H1 (cell line): ENCODE measurements at regions not wholly inside any gene's neighbourhood (a gene's known extent, or its start where the extent isn't known, plus 50 kb on each side); places are given as distances from the start of the nearest gene placed in this dataset.

Experiments
- BRCA1 ChIP-seq: IDR thresholded peaks from 2 replicates; pipeline ENCODE4 v1.6.1; 2012; ENCODE audit warnings: low read depth, low read length, improper control_type of control experiment
- SIRT6 ChIP-seq: IDR thresholded peaks from one replicate; pipeline ENCODE4 v1.7.1; 2012; ENCODE audit warnings: low read length, inconsistent platforms
- USF2 ChIP-seq: IDR thresholded peaks from 2 replicates; pipeline ENCODE4 v1.6.1; 2011; ENCODE audit warnings: low read length, improper control_type of control experiment

DNA sequence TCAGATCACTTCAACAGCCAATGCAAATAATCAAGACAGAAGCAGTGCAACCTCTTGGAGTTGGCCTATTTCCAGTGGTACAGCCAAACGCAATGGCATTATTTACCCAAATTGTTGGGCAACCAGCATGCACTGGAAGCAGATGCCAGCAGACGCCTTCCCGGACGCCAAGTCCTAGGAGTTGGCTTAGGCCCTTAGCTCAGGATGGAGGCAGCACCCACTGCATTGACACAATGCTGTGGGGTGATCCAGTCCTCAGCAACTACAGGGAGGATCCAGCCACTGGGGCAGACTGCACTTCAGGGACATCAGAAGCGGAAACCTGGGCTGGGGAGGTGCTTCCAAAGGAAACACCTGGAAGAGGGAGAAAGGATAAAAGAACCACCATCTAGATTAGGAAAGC is 290.4 kb downstream of the FAM43A start (continued):
- TF ChIP-seq USF2 (no peak), BRCA1 (no peak), SIRT6 (no peak)
- TF ChIP-seq, all 59 proteins: peak for 0
